MV-4-11 (cell line): ENCODE measurements at regions not wholly inside any gene's neighbourhood (a gene's known extent, or its start where the extent isn't known, plus 50 kb on each side); places are given as distances from the start of the nearest gene placed in this dataset.

Experiments used
- DNase-seq: peaks from one replicate; lab custom pipeline; 2025; lab: John Stamatoyannopoulos, UW

GRCh38 chrX:140848800-140849199 is 139.2 kb downstream of the LINC00632 start:
- DNase-seq, result no peak

- no peak for DNase-seq
These were observed 141.7 kb upstream of the SPANXB1 start for GRCh38 chrX:140860718-140861117.

DNA sequence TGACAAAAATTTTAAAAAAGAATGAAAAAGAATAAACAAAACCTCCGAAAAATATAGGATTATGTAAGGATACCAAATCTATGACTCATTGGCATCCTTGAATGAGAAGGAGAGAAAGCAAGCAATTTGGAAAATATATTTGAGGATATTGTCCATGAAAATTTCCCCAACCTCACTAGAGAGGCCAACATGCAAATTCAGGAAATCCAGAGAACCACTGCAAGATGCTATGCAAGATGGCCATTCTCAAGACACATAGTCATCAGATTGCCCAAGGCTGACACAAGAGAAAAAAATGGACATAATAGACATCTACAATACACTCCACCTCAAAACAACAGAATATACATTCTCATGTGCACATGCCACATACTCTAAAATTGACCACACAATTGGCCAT is 135.9 kb upstream of the SPANXB1 start:
- no peak for DNase-seq

DNA sequence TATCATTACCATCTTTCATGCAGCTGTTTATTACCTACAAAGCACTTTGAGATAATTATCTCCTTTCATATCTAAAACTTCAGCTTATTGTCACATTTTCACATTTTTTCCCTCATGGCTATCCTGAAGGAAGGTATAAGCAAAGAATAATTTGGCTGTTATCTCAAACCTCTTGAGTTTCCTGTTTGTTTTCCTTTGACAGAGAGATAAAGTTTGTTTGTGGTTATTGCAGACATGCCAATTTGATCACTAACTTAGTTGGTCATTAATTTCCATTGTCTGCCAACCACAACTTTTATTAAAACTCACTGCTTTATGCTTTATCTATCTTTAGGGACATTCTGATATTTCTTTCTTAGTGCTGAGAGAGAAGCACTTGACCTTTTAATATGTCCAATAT is 89.8 kb upstream of the SPANXB1 start:
- DNase-seq, result no peak

DNA sequence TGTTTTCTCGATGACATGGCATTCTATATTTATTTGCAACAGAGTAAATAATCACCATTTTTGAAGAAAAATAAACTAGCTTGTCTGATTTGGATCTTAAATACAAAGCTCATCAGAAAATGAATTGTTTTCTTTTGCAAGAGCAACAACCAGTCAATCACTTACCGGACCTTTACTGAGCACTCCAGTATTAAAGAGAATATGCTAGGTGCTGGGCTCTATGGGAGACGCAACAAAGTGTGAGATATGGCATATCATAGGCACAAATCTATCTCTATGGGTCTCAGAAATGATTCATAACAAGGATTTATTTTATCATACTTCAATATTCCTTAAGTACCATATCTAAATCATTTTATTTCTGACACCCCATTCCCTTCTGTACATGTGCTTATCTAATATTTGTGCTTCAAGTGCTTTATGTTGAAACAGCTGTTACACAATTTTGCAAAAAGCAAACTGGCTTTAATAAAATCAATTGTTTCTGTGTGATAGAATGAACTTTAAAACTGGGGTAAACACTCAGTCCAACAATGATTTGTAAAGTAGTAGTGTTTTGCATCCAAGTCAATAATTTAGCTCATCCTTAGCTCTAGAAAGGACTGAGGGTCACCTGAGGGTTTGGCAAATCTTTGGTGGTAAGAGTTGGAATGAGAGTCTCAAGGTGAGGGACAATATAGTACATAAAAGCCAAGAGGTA is 88.4 kb upstream of the SPANXB1 start:
- DNase-seq, result no peak

DNA sequence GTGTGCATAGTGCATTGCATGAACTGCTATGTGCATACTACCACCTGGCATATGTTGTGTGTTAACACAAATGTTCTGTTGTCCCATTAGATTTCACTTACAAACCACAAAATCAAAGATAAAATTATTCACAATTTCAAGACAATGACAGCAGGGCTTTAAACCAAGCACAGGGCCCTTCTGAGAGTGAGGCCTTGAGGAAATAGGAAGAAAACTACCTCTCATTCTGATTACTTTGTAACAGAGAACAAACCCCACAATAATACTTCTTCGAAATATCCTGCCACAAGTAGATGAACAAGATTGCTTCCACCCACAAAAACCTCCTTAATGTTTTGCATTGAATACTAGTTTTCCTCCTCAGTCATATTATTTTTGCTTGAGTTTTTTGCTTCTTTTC is 85.5 kb upstream of the SPANXB1 start:
- no peak for DNase-seq

DNA sequence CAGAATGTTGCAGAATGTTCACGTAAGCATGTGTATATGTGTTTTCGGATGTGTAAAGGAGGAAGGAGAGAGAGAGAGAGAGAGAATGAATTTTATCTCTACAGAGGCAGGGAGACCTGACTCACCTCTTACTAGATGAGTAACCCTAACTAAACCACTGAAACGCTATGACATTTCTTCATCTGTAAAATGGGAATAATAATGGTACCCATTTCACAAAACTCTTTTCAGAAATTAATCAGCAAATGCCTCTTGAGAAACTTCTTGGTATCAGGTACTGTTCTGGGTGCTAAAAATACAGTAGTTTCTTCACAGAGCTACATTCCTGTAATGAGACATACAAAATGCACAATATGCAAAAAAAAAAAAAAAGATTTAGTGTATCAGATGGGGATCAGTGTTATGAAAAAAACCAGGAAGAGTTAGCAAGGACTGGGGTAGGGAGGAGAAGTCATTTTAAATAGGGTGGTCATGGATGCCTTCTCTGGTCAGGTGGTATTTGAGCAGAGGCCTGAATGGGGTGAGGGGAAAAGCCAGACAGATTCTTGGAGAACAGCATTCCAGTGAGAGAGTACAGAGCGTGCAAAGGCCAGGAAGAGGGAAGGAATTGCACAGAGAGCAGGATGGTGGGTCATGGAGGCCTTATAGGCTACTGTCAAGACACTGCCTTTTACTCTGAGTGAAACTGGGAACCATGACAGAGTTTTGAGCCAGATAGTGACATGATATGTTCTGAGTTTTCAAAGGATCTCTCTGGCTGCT is 84.9 kb upstream of the SPANXB1 start:
- no peak for DNase-seq

DNA sequence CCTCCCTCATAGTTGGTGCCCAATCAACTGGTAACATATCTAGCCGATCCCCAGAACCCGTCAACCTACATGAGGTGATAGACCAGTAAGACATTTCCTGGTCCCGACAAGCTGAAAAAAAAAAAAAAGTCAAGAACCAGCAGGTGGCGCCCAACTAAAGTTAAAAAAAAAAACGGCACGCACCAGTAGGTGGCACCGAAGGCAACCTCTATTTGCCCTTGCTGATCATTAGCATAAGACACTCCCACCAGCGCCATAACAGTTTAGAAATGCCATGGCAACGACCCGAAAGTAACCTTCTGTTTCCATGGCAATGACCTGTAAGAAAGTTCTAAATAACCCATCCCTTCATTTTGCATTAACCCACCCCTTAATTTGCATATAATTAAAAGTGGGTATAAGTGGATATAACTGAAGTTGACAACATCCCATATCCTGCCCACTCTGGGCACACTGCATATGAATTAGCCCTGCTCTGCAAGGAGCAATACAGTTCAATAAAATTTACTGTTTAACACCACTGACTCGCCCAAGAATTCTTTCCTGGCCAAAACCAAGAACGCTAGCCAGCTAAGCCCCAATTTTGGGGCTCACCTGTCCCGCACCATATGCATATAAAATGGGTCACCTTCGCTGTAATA is 83.9 kb upstream of the SPANXB1 start:
- peak; percentile 73 for DNase-seq

- no peak for DNase-seq
These were observed 82.0 kb upstream of the SPANXB1 start for GRCh38 chrX:140920416-140920815.

DNA sequence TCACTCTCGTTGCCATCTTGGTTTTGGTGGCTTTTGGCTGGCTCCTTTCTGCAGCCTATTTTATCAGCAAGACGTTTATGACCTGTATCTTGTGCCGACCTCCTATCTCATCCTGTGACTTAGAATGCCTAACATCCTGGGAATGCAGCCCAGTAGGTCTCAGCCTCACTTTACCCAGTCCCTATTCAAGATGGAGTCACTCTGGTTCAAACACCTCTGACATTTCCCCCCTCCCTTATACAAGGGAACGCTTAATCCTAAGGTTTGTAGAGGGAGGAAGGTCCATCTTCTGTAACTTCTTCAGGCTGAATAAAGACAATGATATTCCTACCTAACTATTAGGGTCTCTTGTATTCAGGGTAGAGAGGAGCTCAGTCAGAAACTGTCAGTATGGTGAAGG is 79.3 kb upstream of the SPANXB1 start:
- DNase-seq, result no peak

DNA sequence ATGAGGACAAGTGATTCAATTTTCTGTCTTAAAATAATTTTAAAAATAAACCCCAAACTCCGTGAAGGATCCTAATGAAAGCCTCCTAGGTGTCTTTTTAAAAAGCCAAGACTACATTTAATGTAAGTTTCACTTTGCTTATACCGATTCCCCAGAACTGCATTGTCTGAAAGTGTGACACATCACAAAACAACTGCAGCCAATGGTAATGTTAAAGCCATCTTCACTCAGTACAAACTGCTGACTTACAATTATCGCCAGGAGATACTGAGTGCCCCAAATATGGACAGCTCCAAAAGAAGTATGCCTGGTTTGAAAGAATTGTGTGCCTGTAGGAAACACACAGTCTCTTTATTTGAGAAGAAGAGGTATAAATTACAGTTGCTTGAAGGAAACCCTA is 73.7 kb upstream of the SPANXB1 start:
- DNase-seq, result no peak

GRCh38 chrX:140933016-140933415 is 69.4 kb upstream of the SPANXB1 start:
- DNase-seq, result no peak

DNA sequence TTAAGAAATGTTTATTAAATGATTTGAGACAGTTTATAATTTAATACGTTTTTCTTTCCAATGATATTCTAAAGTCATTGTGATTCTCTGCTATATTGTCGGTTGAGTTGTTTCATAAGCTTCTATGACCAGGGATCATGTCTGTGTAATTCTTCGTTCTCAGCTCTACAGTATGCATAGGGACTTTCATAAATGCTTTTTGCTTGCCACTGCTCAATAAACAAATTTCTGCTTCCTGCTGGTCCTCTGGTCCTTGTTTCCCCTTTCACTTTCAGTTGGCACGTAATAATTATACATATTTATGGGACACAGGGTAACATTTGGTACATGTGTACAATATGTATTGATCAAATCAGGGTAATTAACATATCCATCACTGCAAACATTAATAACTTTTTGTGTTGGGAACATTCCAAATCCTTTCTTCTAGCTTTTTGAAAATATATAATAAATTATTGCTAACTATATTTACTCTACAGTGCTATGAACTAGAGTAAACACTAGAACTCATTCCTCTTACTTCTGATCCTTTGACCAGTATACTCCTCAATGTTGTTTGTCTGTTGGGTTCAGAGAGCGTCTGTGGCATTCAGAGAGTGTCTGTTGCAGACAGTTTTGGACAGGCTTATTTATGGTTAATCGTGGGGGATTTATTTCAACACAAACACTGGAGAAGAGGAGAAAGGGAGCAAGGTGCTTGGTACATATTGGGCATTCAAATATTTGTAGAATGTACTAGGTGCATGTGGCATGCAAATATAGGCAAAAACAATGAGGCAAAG is 68.3 kb upstream of the SPANXB1 start:
- no peak for DNase-seq

GRCh38 chrX:140943513-140943912 is 58.9 kb upstream of the SPANXB1 start:
- DNase-seq, result no peak

DNA sequence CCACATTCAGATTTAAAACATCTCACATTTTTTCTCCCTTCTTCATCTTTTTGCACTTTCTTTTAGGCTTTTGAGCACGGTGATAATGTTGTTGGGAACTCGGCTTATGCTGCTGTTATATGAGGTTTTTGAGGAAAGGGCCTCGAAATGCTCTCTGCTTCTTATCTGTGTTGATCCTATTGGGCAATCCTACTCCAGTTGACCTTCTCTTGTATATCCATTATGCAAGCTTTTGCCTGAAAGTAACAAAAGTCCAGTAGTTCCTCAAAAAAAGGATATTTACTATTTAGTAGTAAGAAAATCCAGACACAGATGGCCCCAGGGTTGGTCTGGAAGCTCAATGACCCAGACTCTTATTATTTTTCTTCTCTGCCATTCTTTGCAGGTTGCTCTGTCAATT is 57.7 kb upstream of the SPANXB1 start:
- DNase-seq, result peak; percentile 78

DNA sequence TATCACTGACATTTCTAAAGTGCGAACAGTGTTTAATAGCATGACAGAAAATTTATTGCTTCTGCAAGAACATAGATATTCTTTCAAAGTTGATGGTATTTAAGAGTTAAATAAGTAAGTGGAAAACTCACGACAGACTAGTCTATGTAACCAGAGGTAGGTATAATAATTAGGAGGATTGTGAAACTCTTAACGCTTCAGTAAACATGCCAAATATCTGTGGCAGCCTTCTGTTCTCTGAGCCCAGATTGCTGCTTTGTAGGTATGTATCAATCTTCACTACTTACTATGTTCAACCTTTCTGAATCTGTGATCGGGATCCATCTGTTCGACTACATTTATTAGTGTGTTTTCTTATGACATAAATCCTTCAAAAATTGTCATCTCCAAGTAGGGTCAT is 53.6 kb upstream of the SPANXB1 start:
- no peak for DNase-seq

DNA sequence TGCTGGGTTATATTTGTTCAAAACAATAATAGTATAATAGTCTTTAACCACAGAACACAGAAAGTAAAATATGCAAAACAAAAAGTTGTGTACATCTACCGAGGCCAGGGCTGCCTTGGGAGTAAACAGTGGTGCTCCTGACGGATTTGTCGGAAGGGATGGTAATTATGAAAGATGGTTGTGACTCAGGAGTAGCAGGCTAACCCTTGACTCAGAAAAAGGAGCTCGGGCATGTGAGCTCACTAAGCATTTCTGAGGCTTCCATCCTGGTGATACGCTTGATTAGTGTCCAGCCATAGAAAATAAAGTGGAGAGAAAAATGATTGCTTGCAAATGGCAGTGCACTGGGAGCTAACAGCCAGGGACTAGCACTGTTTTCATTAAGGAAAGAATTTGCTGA is 53.2 kb upstream of the SPANXB1 start:
- no peak for DNase-seq
